ENCODE measurements at regions not wholly inside any gene's neighbourhood (a gene's known extent, or its start where the extent isn't known, plus 50 kb on each side); places are given as distances from the start of the nearest gene placed in this dataset.

DNA sequence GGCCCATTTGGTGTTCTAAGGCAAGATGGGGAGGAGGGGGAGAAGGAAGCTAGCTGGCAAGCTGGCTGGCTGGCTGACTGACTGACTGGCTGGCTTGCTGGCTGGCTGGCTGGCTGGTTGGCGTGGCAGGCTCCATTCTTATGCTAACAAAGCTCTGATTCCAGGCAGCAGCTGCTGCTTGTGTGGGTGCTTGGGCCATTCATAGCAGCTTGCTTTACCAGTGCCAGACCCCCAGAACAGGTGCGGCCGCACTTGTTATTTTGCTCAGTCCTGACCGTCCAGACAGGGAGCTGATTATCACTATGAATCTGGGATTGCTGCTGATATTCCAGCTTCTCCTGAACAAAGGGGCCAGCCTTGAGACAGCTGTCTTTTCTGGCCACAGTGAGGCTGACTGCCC lies 131.2 kb upstream of the PAK3 start:
- no peaks in the 10 kb centered on the region for H3K4me1 Mint-ChIP-seq
- TF ChIP-seq, protein P1, sequence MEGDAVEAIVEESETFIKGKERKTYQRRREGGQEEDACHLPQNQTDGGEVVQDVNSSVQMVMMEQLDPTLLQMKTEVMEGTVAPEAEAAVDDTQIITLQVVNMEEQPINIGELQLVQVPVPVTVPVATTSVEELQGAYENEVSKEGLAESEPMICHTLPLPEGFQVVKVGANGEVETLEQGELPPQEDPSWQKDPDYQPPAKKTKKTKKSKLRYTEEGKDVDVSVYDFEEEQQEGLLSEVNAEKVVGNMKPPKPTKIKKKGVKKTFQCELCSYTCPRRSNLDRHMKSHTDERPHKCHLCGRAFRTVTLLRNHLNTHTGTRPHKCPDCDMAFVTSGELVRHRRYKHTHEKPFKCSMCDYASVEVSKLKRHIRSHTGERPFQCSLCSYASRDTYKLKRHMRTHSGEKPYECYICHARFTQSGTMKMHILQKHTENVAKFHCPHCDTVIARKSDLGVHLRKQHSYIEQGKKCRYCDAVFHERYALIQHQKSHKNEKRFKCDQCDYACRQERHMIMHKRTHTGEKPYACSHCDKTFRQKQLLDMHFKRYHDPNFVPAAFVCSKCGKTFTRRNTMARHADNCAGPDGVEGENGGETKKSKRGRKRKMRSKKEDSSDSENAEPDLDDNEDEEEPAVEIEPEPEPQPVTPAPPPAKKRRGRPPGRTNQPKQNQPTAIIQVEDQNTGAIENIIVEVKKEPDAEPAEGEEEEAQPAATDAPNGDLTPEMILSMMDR (IDR thresholded peaks at IDR 0.05; ENCODE audit: unreplicated experiment), result no peak
- H3K27ac Mint-ChIP-seq, result no peak overlapping the region
- no peak for DNase-seq (ENCODE audit: low spot score in 2 of 2, unreplicated experiment in 2 of 2)
- H3K27me3 Mint-ChIP-seq (ENCODE audit: low read depth), result no peaks in the 10 kb centered on the region
- H3K4me3 Mint-ChIP-seq, result no peak overlapping the region
- H3K36me3 Mint-ChIP-seq, result no peaks in the 10 kb centered on the region
- H3K9me3 Mint-ChIP-seq, result peaks cover 4% of the 10 kb centered on the region

DNA sequence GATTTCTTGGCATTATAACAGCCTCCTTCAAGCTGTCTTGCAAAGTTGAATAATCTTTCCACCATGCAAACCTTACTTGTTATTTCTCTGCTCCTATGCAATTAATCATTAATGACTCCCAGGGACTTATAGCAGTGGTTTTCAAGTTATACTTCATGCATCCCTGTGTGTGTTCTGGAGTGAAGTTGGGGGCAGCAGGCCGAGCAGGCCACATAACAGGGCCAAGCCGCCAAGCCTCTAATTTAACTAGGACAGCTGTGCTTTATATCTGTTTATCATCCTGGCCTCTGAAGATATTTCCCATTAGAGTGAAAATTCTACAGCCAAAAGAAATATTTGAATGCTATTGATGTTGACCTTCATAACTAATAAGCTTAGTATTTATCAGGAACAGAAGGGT lies 133.5 kb upstream of the PAK3 start:
- no peaks in the 10 kb centered on the region for H3K4me1 Mint-ChIP-seq

DNA sequence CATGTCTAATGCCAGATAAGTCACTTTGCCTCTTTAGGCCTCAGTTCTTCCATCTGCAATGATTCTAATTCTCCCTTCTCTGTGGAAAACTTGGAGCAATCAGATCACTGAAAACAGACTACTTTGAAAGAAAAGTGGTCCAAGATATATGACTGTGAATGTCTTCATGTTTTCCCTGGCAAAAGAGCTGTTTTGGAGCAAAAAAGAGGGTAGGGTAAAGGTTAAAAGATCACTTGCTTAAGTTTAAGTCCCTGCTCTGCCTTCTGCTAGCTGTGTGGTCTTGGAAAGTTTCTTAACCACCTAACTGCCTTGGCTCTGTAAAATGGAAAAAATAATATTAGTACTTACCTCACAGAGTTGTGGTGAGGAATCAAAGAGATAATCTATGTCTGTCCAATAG lies 140.3 kb upstream of the PAK3 start:
- peaks cover 33% of the 10 kb centered on the region for H3K27me3 Mint-ChIP-seq (ENCODE audit: low read depth)
- no peaks in the 10 kb centered on the region for H3K4me1 Mint-ChIP-seq
- no peak overlapping the region for H3K4me3 Mint-ChIP-seq
- H3K27ac Mint-ChIP-seq, result no peak overlapping the region
- no peaks in the 10 kb centered on the region for H3K9me3 Mint-ChIP-seq
- TF ChIP-seq, protein P1 (IDR thresholded peaks at IDR 0.05; ENCODE audit: unreplicated experiment), result no peak
- H3K36me3 Mint-ChIP-seq, result no peaks in the 10 kb centered on the region
- no peak for DNase-seq (ENCODE audit: low spot score in 2 of 2, unreplicated experiment in 2 of 2)

More for the DNA sequence above, 133.5 kb upstream of the PAK3 start:
- Mint-ChIP-seq H3K36me3 (no peaks in the 10 kb centered on the region), H3K4me3 (no peak overlapping the region), H3K9me3 (no peaks in the 10 kb centered on the region), H3K27me3 (ENCODE audit: low read depth) (no peaks in the 10 kb centered on the region), H3K27ac (no peak overlapping the region)
- DNase-seq (ENCODE audit: low spot score in 2 of 2, unreplicated experiment in 2 of 2), result no peak
- TF ChIP-seq, protein P1 (IDR thresholded peaks at IDR 0.05; ENCODE audit: unreplicated experiment), result no peak

DNA sequence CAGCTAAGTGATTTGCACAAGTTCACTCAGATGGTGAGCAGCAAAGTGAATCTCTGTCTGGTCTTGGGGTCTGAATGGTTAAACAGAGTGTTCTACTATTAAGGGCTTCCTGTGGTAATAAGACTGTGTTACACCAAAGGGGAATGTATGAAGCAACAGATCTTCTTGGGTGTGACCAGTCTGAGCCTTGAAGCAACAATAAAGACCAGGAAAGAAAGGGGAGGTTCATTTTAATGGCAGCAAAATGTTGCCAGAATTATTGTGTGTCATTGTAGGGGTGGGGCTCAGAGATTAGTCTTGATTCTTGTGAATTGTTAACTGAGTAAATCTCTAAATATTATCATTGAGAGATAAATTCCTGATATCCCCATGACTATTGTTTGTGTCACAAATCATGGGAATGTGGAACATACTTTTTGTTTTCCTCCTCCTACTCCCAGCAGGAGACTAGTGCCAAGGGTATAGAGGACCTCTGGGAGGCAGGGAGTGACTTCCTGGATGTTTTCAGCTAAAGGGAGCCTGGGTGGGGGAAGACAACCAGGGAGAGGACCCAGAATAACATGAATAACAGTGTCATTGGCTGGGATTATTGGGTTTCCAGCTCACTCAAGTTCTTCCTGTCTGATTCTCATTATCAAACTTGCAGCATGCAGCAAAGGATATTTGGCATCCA lies 141.4 kb upstream of the PAK3 start:
- TF ChIP-seq, protein P1 (IDR thresholded peaks at IDR 0.05; ENCODE audit: unreplicated experiment), result no peak
- Mint-ChIP-seq H3K4me3 (no peak overlapping the region), H3K27ac (no peak overlapping the region), H3K27me3 (ENCODE audit: low read depth) (peaks cover 40% of the 10 kb centered on the region), H3K9me3 (no peaks in the 10 kb centered on the region), H3K4me1 (no peaks in the 10 kb centered on the region), H3K36me3 (no peaks in the 10 kb centered on the region)
- DNase-seq (ENCODE audit: low spot score in 2 of 2, unreplicated experiment in 2 of 2), result no peak

DNA sequence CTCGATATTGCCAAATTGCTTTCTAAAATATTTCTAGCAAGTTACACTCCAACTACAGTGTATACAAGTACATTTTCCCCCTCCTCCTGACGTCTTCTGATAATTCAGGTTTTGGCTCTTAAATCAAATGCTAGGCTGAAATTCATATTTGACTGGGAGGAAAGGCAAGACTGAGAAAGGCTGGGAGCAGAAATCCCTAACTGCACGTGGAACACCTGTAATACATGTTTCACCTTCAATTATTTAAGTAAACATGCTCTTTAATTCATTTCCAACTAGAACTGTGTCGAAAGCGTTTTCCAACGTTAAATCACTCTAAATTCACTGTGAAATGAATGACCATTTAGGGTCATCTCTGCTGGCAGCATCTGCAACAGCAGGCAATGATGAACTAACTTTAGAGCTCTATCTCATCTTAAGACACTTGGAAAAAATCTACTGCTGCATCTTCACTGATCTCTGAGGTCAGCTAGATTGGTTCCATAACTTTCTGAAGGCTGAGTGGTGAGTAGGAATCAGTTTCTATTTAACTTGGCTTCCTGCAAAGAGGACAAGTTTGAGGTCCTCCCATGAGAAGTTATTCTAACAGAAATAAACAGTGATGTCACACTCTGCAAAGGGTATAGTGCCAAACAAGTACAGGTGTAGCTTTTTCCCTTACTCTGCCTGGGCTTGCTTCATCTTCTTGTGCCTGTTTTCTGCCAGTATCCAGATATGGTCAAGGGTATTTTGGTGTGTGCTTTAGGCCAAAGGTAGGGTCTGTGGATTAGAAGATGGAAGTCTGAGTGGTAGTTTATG lies 144.3 kb upstream of the PAK3 start:
- Mint-ChIP-seq H3K27ac (no peak overlapping the region), H3K9me3 (no peaks in the 10 kb centered on the region), H3K4me3 (no peak overlapping the region), H3K36me3 (no peaks in the 10 kb centered on the region), H3K4me1 (no peaks in the 10 kb centered on the region), H3K27me3 (ENCODE audit: low read depth) (peaks cover 67% of the 10 kb centered on the region)
- TF ChIP-seq, protein P1 (IDR thresholded peaks at IDR 0.05; ENCODE audit: unreplicated experiment), result no peak
- no peak for DNase-seq (ENCODE audit: low spot score in 2 of 2, unreplicated experiment in 2 of 2)

Data from mesothelial cell of epicardium (in vitro differentiated cells).